Right forelimb (tissue), 1 donor: ENCODE measurements at regions not wholly inside any gene's neighbourhood (a gene's known extent, or its start where the extent isn't known, plus 50 kb on each side); places are given as distances from the start of the nearest gene placed in this dataset.

Experiments
- DNase-seq: peaks from one replicate; pipeline ENCODE4 v3.0.0-alpha.2; 2018

DNA sequence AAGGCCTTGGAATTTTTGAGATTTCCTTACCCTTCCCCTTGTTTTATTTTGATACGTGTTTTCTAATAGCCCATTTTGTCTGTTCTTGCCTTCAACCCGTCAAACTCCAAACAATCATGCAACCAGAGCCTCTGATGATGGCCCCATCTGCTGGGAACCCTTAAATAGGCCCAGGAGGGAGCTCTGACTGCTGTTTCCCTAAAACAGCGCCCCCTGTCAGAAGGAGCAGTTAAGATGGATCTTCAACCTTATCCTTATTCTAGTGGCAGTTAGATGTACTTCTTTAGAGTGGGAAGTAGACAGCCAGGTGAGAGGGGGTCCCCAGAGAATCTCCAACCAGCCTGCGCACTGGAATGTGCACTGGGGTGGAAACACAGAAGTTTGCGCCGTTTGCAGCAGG, 1031.0 kb upstream of the PCDH9 start:
- no peak for DNase-seq

DNA sequence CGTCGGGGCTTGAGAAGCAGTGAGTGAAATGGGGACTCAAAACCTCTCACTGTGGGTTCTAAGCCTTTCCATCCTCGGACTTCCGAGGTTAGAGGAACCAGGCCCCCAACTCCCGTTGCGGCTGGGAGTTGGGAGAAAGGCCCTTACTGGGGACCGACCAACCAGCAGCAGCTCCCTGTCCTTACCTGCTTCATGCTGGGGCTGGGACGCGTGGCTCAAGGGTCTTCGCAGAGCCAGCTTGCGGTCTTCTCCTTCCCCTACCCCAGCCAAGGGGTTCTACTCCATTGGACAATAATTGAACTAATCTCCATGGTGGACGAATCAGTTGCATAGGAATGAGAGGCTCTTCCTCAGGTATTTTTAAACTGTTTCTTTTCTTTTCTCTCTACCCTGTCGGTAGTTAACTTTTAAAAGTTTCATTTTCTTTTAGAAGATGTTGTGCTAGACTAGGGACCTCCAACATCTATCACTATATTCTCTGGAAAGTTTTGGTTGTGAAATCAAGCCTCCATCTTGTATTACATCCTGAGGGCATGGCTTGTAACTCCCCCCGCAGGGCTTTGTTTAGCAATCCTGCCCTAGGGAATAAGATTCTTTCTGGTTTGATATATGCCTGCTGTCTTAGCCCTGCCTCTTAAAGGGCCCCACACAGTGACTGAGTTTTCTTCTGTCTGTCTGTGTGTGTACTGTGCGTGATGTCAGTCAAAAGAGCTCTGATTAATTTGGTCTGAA, 1027.1 kb upstream of the PCDH9 start:
- DNase-seq = no peak

DNA sequence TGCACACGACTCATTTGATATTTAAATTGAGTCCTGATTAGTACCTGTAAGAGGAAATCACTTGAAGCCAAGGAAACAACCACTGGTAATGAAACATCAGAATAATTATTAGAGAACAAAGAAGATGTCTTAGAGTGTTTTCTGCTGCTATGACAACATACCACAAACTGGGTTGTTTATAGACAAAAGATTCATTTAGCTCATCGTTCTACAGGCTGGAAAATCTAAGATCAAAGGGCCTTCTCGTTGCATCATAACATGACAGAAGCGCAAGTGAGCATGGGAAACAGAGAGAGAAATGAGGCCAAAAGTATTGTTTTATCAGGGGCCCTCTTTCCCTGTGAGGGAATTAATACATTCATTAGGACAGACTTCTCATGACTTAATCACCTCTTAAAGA, 1024.0 kb upstream of the PCDH9 start:
- no peak for DNase-seq

DNA sequence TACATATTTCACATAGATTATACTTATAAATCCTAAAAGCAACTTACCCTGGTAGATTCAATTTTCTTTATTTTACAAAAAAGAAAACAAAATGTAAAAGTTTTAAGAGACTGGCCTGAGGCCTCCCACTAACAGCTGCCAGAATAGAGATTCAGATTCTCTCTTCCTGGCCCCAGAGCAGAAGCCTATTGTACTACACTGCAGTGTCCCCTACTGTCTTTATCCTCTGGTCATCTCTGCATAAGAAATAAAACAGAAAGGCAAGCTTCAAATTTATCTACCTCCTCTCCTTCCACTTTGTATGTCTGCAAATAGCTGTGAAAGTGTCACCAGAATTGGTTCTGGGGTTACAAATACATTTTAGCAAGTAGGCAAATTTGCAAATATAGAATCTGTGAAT, 1004.1 kb upstream of the PCDH9 start:
- DNase-seq = no peak

DNA sequence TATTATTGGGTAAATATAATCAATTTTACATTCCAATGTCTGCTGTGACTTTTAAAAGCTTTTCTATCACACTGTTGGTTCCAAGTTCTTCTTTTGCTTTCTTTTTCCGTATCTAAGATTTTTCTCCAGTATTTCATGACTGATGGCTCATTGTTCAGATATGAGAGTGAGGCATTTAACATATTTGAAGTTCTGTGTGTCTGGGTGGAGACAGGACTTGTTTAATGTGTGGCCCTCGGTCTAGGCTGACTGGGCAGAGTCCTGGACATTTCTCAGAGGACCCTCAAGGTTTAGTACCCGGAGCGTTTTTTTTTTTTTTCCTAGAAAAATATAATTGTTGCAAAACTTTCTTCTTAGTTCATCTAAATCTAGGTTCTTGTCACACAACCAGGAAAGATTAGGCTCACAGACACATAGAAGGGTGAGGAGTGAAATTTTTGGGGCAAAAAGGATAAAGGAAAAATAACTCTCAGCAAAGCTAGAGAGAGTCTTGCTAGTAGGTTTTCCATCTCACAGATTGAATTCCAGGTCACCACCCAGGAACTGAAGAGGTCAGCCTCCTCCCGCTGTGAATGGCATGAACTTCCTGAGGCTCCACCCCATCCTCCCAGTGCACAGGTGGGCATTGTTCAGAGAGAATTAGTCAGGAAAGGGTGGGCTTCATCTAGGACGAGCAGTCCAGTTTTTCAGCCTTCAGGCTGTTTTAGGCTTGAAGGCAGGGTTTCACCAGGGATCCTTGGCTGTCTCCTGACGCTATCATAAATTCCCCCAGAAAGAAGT, 1002.4 kb upstream of the PCDH9 start:
- no peak for DNase-seq

GRCh38 chr13:68214691-68215415, 984.7 kb upstream of the PCDH9 start:
- DNase-seq = no peak

DNA sequence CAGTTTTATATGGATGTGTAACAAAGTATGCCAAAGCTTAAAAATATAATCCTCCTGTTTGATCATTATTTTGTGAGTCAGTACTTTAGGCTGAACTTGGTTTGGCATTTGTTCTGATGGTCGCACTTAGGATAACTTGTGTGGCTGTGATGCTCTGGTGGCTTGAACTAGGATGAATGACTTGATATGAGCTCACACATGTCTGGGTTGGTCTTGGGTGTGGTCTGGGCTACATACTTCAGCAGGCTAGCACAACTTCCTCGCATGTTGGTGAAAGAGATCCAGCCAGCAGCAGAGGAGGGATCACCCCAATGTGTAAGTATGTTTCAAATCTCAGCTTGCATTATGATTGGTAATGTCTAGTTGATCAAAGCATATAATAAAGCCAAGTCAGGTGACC, 969.1 kb upstream of the PCDH9 start:
- DNase-seq = no peak

- no peak for DNase-seq
These were observed 960.7 kb upstream of the PCDH9 start for GRCh38 chr13:68190818-68191217.

GRCh38 chr13:68185444-68186141, 955.5 kb upstream of the PCDH9 start:
- DNase-seq = no peak

- no peak for DNase-seq
These were observed 946.3 kb upstream of the PCDH9 start for GRCh38 chr13:68176475-68176874.

DNA sequence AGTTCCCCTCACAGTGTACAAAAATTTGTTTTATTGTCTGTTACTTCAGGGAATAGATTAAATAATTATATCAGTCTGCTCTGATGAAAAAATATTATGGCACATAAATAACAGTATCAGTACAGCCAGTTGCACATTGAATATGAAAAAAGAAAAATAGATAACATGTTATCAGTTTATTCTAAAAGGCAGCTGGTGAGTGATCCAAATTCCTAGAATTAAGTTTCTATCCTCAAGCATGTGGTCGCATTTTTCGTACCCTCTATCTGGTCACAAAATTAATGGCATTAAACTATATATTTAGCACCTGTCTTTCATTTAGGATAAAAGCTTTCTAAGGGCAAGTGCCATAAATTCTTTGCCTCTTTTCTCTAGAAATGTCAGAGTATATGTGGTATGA, 944.8 kb upstream of the PCDH9 start:
- DNase-seq = no peak

DNA sequence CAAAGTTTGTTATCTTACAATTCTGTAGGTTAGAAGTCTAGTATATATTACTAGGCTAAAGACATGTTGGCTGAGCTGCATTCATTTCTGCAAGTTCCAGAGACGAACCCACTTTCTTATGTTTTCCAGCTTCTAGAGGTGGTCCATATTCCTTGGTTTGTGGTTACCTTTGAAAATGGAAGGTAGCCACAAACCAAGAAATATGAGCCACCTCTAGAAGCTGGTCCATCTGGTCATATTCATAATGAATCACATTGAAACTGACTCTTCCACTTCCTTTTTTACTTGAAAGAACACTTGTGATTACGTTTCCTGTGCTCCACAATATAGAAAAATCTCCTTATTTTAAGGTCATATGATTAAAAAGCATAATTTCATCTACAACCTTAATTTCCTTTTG, 943.0 kb upstream of the PCDH9 start:
- DNase-seq = no peak

DNA sequence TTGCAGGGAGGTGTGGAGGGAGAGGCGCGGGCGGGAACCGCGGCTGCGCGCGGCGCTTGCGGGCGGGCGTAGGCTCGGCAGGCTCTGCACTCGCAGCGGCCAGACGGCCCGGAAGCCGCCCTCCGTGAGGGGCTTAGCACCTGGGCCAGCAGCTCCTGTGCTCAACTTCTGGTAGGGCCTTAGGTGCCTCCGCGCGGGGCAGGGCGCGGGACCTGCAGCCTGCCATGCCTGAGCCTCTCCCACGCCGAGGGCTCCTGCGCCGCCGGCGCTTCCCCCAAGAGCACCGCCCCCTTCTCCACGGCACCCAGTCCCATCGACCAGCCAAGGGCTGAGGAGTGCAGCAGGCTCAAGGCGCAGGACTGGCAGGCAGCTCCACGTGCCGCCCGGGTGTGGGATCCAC, 940.8 kb upstream of the PCDH9 start:
- no peak for DNase-seq

GRCh38 chr13:68168448-68168847, 938.3 kb upstream of the PCDH9 start:
- DNase-seq = no peak

DNA sequence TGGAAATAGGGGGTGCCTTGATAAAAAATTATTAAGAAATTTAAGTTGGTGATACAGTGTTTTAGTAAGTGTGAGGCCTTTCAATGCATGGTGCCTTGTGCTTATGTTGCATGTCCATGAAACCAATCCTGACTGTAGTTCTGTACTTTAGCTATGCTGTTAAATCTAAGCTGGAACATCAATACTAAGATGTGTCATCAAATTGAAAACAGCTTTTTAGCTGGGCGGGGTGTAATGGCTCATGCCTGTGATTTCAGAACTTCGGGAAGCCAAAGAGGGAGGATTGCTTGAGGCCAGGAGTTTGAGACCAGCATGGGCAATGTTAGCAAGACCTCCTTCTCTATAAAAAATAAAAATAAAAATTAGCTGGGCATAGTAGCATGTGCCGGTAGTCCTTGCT, 930.3 kb upstream of the PCDH9 start:
- no peak for DNase-seq

DNA sequence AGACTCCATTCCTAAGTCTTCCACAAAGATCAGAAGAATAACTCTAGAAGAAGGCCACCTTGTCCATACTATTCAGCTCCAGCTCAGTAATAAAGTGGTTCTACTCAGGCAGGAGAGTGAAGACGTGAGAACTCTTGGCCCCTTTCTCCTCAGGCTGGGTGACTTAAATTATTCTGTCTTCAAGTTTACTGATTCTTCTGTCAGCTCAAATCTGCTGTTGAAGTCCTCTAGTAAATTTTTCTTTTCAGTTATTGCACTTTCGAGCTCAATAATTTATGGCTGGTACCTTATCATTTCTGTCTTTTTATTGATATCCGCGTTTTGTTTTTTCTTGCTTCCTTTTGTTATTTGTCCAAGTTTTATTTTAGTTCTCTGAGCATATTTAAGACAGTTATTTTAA, 922.3 kb upstream of the PCDH9 start:
- no peak for DNase-seq

- no peak for DNase-seq
These were observed 915.7 kb upstream of the PCDH9 start for GRCh38 chr13:68145852-68146251.

- no peak for DNase-seq
These were observed 898.3 kb upstream of the PCDH9 start for GRCh38 chr13:68128297-68128915.

- no peak for DNase-seq
These were observed 894.9 kb upstream of the PCDH9 start for GRCh38 chr13:68125087-68125480.

- DNase-seq = no peak
These were observed 894.4 kb upstream of the PCDH9 start for GRCh38 chr13:68124437-68125086.

DNA sequence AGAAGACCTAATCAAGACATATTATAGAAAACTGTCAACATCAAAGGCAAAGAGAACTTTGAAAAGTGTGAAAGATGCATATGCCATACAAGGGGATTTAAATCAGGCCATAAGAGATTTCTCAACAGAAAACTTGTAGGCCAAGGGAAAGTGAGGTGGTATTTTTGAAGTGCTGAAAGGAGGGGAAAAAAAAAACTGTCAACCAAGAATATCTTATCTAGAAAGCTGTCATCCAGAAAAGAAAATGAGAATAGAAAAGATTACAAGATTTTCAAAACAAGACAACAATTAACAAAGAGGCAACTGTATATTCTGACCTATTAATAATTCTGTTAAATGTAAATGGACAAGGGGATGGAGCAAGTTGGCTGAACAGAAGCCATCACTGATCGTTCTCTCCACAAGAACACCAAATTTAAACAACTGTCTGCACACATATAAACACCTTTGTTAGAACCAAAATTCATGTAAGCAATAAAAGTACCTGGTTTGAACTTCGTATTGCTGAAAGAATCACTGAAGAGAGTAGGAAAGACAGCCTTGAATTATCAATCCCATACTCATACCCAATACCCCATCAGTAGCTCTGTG, 880.1 kb upstream of the PCDH9 start:
- no peak for DNase-seq

DNA sequence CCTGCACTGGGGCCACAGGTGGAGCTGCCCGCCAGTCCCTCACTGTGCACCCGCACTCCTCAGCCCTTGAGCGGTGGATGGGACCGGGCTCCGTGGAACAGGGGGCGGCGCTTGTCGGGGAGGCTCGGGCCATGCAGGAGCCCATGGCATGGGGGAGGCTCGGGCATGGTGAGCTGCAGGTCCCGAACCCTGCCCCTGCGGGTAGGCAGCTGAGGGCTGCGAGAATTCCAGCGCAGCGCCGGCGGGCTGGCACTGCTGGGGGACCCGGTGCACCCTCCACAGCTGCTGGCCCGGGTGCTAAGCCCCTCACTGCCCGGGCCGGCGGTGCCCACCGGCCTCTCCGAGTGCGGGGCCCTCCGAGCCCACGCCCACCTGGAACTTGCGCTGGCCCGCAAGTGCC, 877.5 kb upstream of the PCDH9 start:
- DNase-seq = no peak
